ENCODE measurements at regions not wholly inside any gene's neighbourhood (a gene's known extent, or its start where the extent isn't known, plus 50 kb on each side); places are given as distances from the start of the nearest gene placed in this dataset.

DNA sequence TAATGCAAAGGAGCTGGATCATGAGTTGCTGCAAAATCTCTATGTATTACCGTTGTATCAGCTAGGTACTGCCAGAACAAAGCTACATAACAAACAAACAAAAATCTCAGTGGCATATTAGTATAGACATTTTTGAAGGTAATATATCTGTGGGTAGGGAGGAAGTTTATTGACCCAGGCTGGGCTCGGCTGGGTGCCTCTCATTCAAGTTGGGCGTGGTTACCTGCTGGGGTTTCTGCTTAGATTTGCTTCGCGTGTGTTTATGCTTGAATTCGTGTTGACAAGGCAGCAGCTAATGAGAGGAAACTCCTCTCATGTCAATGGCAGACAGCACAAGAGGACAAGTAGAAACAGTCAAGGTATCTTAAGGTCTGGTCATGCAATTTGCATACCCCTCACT is 520.7 kb downstream of the SOX5 start:
- no peak for TF ChIP-seq MAX (CRISPR knock-in tag; IDR thresholded peaks at IDR 0.05)
- TF ChIP-seq, protein P1, sequence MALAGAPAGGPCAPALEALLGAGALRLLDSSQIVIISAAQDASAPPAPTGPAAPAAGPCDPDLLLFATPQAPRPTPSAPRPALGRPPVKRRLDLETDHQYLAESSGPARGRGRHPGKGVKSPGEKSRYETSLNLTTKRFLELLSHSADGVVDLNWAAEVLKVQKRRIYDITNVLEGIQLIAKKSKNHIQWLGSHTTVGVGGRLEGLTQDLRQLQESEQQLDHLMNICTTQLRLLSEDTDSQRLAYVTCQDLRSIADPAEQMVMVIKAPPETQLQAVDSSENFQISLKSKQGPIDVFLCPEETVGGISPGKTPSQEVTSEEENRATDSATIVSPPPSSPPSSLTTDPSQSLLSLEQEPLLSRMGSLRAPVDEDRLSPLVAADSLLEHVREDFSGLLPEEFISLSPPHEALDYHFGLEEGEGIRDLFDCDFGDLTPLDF (CRISPR knock-in tag; IDR thresholded peaks at IDR 0.05): no peak
